HG03064 (cell line): ENCODE measurements at regions not wholly inside any gene's neighbourhood (a gene's known extent, or its start where the extent isn't known, plus 50 kb on each side); places are given as distances from the start of the nearest gene placed in this dataset.
"Not testable (repeated sequence)": the region's sequence is repeated elsewhere in the genome, so short reads cannot be mapped to it uniquely, and the experiment has no call there.

ENCODE experiments used
- ATAC-seq: cut with Tn5 transposase; IDR thresholded peaks from one replicate; pipeline ENCODE4 v1.9.1; 2021; ENCODE audit warnings: low read depth; ENCODE audit not compliant: unreplicated experiment

DNA sequence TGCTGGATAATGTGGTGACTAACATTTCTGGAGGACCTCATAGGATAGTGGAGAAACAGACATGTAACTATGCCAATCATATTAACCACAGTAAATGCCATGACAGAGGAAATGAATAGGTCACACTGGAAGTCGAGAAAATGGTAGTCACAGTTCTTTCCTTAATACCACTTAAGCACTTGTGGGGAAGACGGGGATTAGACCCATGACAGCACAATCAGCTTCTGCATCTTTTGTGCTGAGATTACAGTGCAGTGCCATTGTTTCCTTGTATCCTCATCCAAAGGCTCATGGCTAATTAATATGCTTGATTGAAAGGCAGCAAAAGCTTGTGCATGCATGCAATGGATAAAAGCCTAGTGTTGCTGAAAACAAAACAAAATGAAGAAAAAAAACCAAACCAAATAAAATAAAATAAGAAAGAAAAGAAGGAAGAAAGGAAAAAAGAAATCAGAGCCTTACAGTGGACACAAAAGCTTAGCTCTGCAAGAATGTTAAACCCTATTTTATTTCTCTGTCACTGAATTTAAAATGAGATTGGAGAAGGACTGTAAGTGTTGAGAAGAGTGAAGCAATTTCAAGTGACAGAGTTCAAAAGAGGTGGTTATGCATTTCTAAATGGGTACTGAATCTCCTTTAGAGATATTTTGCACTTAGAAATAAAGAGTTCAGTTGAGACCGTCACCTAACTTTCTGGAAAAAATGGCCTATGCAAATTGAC, 1011.9 kb downstream of the CDH8 start:
- no peak for ATAC-seq

DNA sequence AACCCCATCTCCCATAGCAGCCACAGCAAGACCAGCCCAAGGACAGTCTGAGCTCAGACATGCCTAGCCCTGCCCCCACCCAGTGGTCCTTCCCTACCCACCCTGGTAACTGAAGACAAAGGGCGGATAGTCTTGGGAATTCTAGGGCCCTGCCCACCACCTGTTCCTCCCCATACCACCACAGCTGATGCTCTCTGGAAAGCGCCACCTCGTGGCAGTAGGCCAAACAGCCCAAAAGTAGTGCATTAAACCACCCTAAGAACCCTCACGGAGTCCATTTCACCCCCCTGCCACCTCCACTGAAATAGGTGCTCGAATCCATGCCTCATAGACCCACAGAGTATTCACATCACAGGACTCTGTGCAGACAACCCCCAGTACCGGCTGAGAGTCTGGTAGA, 1021.4 kb downstream of the CDH8 start:
- ATAC-seq: no peak

DNA sequence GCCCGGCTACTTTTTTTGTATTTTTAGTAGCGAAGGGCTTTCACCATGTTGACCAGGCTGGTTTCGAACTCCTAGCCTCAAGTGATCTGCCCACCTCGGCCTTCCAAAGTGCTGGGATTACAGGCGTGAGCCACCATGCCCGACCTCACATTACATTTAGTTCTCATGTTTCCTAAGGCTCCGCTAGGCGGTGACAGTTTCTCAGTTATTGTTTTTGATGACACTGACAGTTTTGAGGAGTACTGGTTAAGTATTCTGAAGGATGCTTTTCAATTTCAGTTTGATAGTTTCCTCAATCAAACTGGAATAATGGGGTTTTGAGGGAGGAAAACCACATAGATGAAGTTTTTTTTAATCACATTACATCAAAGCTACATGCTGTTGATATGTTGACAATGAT, 1028.5 kb downstream of the CDH8 start:
- no peak for ATAC-seq

DNA sequence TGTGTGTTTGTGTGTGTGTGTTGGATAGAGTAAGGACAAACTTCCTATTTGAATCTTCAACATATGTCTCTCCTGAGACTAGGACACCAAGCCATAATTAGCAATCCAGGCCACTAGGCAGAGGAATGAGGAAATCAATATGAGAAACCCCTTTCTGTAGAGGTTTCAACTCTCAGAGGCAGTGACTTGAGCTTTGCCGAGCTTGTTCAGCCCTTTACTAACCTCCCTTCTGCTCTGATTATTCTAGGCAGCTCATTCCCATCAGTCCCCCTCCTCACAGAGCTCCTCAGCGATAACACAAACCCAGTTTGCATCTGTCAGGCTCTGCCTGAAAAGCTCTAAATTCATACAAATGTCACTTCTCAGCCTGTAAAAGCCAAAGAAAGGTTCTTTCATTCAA, 1030.3 kb downstream of the CDH8 start:
- ATAC-seq: no peak

DNA sequence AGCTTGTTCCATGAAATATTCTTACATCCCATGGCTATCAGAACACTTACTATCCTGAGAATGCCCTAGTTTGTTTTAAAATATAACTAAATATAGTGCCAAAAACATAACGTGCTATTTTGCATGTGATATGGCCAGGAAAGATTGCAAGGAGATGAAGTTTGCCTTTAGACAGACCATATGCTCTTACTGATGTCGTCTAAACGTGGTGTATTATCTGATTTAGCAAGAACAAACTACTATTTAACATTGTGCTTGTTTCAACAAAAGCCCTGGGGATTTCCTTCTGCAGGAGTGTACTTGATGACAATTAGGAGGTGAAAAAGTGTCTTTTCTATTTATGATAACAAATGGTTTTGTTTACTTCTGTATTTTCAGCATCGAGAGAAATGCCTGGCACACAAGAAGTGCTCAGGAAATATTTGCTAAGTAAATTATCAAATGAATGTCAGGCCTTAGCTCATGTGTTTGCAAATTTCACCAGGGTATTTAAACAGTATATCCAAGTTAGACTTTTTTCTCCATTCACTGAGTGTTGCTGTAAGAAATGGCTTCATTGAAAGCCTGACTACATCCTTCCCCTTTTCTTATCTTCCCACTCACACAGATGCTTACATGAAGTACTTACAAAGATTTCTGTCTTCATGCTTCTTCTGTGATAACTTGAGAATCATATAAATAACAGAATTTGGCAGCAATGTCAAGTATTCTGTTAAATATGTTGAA, 1033.6 kb downstream of the CDH8 start:
- ATAC-seq: no peak

DNA sequence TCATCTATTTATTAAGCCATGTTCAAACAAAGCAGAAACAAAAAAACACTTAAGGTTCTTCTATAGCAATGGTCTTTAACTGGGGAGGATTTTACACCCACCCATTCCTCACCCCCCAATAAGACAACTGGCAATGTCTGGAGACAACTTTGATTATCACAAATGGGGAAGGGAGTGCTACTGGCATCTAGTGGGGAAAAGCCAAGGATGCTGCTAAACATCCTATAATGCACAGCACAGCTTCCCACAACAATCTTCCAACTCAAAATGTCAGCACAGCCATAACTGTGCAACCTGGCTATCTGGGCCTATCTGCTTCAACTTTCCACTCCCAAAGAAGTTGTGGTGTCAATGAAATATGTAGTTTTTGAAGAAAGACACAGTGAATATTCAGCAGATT, 1044.4 kb downstream of the CDH8 start:
- ATAC-seq: no peak

DNA sequence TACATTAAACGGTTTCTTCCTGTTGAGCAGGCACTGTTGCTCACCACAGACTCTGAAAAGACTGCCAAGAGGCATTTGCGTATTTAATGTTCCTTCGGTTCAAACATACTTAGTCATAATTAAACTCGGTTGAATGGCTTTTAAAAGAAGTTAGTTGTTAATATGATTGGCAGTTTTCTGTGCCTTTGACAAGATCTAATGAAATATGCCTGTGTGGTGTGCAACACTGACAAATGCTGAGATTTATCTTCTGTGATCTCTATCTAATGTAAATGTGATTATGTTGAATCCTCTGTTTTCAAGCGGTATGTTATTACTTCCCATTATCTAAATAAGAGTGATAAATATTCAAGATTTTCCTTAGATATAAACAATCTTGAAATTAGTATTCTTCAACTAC, 1046.6 kb downstream of the CDH8 start:
- no peak for ATAC-seq

DNA sequence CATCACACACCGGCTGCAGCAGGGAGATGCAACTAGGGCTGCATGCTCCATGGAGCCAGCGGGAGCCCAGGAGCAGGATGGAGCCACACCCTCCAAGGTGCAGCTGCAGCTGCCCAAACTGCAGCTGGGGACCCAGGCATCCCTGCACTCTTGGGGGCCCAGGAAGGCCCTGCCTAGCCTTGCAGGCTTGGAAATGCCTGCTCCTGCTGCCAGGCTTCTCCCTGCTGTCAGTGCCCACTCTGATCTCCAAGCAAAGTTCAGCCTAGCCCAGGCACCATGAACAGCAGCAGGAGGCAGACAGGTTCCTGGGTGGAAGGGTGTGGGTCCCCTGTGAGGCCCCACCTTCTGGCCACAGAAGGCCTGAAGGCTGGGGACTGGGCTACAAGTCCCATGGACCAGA, 1057.1 kb downstream of the CDH8 start:
- ATAC-seq: no peak

DNA sequence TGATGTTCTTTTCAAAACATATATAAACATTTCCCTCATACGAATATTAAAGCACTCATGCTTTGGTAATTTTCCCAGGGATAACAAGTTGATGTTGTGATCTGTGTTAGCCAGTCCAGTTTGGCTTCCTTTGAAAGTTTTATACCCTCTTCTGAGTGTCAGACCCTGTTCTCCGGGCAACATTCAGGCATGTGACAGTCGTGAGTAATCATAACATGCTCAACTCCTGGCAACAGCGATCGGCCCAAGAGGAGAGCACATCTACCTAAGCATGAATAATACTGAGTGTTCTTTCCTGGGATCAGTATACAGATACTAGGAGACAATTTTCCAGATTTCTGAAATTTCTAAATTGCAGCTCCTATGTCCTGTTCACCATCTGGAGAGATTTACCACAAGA, 1086.4 kb downstream of the CDH8 start:
- no peak for ATAC-seq

DNA sequence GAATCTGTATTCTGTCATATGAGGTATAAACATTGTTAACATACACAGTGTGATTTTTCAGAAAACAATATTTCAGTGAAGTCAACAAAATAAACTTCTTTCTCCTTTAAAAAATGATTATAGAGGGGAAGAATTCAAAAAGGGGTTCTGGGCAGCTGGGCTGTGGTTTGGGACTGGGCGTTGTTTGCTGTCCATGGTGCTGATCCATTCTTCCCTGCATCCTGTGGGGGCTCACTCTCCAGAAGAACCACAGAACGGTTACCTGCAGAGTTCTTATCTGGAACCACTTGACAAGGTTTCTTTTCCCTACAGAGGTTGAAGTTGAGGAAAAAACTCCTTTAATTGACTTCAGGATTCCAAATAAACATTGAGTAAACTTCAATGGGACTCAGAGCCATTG, 1091.0 kb downstream of the CDH8 start:
- ATAC-seq: no peak

DNA sequence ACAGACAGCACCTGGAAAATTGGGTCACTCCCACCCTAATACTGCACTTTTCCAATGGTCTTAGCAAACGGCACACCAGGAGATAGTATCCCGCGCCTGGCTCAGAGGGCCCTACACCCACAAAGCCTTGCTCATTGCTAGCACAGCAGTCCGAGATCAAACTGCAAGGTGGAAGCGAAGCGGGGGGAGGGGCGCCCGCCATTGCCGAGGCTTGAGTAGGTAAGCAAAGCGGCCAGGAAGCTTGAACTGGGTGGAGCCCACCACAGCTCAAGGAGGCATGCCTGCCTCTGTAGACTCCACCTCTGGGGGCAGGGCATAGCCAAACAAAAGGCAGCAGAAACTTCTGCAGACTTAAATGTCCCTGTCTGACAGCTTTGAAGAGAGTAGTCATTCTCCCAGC, 1100.0 kb downstream of the CDH8 start:
- ATAC-seq: not testable (repeated sequence)

DNA sequence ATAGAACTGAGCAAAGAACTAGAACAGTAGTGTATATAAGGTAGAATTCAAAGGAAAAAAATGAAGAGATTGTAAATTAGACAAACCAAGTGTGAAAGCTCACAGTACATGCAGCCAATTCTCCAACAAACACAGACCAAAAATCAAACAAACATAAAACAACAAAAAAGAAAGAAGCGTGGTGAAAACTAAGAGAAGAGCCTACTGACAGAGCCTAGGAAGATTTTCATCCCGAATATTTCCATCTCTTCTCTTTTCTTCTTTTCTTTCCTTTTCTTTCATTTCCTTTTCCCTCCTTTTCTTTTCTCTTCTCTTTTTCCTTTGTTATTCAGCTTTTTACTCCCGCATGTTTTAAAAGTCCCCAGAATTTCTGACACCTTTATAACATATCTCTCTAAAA, 1103.6 kb downstream of the CDH8 start:
- no peak for ATAC-seq

DNA sequence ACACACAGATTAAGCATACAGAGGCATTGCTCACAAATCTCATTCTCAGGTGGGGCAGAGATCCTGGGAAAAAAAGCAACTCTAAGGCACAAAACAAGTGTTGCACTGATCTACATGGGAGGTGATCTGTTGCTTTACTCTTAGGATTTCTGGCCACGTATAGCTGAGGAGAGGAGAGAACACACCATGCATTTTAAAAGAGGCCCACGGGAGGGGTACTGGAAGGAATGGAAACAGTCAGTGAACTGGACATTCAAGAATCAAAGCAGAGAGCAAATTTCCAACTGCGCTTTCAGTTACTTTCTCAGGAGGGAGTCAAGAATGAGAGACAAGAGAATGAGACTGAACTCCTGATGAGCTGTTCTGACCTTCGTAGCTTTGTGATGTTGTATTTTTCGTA, 1105.9 kb downstream of the CDH8 start:
- ATAC-seq: no peak

DNA sequence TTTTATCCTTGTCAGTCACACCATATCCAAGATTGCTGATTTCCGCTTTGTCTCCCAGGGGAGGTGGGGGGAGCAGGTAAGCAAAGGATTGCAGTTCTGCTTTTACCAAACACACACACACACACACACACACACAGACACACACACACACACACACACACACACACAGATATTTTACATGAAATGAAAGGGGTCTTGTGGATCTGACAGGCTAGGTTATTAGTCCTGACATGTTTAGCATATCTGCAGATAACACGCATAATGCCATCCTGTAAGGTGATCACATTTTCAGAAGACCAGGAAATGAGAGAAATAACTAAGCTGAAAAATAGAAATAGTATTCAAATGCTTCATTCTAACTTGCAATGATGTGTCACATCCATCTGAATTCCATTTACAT, 1113.3 kb downstream of the CDH8 start:
- ATAC-seq: no peak

DNA sequence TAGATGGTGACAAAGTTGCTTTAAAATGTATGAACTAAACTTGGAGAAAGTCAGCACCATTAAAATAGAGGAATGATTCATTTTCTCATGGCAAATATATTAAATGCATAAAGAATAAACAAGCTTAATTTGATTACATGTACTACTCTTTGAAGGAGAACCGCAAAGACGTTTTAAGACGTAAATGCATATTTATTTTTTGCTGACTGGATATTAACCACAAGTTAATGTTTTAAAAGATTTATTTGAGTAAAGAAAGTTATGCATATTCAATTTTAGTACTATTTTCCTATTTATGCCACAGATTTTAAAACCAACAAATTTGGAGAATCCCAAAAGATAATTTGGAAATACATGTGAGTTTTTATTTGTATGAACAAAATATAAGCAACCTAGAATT, 1121.9 kb downstream of the CDH8 start:
- ATAC-seq: no peak

DNA sequence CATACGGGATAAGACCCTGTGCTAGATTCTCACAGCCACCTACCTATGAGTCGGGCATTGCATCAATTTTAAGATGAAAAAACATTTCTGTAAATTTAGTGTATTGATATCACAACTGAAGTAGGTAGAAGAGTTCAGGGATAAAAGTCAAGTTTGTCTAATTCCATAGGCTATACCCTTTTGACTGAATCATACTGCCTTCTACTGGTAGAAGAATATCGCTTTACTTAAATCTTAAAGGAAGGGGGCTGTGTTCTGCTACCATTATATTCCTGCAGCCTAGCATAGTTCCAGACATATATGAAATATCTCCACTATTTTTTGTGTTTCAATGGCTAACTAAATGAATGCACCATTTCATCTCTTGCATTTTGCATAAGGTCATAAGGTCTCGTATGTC, 1128.6 kb downstream of the CDH8 start:
- no peak for ATAC-seq

DNA sequence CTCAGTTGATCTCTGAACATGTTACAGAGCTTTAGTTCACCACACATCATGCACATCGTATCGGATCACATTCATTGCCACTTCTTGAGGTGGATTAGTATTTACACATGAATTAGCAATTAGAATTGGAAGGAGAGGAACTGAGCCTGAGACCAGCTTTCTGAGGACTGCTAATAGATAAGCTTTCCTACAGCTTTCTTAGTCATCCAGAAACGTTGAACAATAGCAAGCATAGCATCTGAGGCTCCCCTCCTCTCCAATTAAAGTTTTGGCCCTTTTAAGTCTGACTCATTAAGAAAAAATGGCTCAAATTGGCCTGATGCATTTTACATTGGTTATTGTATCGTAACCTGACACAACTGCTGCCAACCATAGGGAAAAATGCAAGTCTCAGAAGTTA, 1130.4 kb downstream of the CDH8 start:
- ATAC-seq: no peak

DNA sequence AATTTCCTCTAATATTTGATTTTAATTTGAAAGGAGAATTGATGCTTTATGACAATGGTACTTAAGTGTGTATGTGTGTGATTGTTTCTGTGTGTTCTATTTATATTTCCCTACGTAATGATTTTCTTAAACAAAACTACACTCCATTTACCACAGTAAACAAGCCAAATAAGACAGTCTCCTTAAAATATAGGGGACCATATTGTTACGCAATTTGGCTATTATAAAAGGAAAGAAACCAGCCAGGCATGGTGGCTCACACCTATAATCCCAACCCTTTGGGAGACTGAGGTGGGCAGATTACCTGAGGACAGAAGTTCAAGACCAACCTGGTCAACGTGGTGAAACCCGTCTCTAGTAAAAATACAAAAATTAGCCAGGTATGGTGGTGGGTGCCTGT, 1134.1 kb downstream of the CDH8 start:
- no peak for ATAC-seq

DNA sequence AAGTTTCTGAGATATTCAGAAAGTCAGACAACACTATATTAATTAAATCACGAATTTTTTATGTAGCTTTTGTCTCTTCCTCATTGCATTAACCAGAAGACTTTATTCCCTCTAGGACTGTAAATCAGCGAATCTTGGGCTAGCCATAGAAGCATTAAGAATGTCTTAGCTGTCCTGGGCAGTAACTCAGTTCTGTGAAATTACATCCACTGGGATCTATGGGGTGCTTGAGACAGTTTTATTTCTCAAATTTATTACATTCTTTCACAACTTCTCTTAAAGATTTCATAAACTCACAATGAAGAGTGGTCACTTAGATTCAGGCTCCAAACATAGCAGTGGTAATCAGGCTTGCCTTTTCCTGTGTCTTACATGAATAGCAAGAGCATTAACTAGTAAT, 1153.4 kb downstream of the CDH8 start:
- ATAC-seq: no peak

DNA sequence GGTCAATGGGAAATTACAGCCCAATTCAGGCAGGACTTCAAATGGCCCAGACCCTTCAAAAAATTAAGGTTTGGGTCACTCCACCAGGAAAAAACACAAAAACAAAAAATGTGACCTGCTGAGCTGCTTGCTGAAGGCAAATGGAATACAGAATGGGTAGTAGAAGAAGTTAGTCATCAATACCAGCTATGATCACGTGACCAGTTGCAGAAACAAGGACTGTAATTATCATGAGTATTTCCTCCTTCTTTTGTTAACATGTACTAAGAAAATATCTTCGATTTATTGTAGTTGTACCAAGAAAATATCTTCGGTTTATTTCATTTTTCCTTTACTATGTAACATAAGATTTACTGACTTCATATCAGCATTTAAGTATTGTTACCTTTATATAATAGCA, 1183.6 kb downstream of the CDH8 start:
- no peak for ATAC-seq

DNA sequence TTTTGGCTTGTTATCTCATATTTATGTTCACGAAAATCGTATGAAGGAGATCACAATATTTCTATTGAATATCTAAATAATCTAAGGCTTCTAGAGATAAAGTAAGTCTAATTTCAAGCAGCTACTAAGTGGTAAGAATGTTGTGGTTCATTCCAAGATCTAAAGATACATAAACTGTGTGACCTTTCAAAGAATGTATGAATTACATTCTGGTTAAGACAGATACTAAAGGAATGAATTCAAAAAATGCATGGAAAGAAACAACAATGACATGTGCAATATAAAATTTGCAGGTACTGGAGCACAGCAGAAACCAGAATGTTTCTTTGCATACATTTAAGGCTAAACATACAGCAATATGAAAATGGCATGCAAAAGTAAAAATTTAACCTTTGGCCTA, 1214.6 kb downstream of the CDH8 start:
- ATAC-seq: no peak

DNA sequence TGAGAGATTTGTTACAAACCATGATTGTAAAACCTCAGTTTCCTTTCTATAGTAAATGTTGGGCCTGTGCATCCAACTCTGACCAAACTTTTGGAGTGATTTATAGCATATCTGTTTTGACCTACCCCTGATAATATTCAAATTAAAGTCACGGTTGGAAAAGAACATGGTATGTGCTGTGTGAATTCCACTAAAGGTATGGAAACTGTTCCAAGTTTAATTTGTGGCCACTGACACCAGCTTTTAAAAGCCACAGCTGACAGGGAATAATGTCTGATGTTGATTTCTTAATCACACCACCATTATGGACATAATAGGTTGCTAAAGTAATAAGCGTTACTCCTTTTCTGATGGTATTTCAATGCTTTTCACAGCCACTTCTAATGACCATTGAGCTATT, 1215.9 kb downstream of the CDH8 start:
- no peak for ATAC-seq
